GM21825 (cell line): ENCODE measurements at regions not wholly inside any gene's neighbourhood (a gene's known extent, or its start where the extent isn't known, plus 50 kb on each side); places are given as distances from the start of the nearest gene placed in this dataset.
A peak's percentile ranks its signal among the peaks of the same experiment; 100 is the strongest.
"Not testable (repeated sequence)": the region's sequence is repeated elsewhere in the genome, so short reads cannot be mapped to it uniquely, and the experiment has no call there.

Experiments used
- ATAC-seq: cut with Tn5 transposase; IDR thresholded peaks from one replicate; pipeline ENCODE4 v1.9.1; 2021; ENCODE audit warnings: mild to moderate bottlenecking, moderate library complexity; ENCODE audit not compliant: unreplicated experiment

DNA sequence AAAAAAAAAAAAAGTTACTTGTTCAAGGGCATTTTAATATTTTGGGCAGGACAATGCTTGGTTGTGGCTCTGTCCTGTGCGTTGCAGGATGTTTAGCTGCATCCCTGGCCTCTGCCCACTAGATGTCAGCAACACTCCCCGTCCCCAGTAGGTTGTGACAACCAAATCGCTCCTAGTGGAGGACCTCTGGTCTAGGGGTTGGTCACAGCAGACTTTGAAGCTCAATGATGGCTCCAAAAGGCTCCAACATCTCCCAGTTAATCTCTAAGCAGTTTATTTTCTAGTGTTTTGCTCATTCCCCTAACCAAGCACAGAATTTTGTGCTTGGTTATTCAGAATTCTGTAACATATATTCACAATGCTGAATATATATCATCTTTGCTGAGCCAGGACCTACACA is 67.0 kb downstream of the CHRNA1 start:
- ATAC-seq, result peak; percentile 87

DNA sequence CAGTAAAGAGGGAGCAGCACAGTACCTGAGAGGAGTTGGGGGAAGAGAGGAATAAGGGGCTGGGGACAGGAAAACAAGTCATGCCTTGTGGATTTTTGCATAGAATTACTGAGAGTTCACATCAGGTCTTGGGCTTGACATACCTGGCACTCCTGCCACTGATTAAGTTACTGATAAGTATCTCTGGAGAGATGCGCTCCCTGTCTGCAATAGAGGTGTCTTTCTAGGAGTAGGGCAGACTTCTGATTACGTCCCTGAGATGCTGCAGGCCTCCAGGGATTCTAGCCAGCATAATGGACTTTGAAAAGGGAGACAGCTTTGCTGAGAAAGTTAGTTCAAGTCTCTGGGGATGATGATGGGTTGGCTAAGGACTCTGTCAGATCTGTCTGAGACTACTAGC is 69.4 kb downstream of the CHRNA1 start:
- no peak for ATAC-seq

DNA sequence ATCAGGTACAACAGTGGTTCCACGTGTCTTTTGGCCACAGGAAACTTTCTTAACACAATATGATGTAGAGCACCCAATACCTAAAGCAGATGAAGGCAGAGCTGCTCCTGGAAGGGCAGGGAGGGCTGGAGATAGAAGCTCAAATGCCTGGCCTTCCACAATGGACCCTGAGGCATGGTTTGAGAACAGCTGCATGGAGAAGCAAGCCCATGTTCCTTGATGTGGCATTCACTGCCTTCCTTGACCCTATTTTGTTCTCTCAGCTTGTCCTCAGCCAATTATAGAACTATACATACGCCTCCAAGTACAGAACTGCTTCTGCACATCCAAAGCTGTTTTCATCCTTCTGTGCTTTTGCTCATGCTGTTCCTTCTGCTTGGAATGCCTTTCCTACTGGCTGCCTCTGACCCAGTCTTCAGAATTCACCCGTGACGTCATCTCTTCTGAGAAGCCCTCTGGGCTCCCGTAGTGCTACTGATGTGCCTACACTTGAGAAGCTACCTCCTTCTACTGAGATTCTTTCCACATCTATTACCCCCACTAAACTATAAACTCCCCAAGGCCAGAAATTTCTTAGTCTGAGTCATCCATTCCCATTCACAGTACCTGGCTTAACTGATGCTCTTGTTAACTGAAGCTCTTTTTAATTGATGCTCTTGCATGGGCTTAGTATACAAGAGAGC is 69.9 kb downstream of the CHRNA1 start:
- no peak for ATAC-seq

DNA sequence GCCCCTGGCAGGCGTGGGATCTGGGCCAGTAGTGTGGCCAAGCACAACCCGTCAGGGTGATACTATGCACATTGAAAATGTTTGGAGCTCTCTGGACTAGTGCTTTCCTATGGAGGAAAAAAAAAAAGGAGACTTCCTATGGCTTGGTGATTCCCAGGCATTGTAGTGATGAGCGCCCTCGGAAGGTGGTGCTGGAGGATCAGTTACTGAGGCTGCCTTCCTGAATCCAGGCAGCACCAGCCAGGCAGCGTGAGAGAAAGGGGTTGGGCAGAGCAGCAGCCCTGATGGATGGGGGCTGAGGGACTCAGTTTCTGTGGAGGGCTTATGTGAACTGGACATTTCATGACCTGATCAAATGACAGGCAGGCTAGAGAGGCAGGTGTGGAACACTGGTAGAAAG is 70.9 kb downstream of the CHRNA1 start:
- ATAC-seq, result no peak

DNA sequence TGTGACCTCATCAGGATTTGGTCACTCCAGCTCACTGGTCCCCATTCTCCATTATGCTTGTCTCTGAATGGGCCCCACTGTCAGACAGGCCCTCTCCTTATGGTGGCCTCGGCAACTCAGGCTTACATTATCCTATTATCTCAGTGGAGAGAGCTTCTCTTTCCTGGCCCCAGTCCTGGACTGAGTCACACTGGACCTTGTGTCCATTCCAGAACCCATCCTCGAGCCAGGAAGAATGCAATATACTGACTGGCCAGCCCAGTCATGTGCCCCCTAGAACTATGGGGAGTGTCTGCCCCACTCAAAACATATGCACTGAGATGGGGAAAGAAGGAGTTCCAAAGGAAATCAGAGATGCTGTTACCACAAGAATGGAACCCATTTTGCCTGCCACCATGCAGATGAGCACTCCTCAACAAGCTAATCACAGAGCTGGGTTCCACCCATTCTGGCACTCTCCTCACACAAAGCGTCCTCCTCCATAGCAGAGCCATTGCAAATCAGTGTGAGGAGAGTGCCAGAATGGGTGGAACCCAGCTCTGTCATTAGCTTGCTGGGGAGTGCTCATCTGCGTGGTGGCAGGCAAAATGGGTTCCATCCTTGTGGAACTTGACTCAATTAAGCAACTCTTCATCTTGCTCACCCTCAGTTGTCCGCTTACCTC is 71.9 kb downstream of the CHRNA1 start:
- ATAC-seq, result no peak

DNA sequence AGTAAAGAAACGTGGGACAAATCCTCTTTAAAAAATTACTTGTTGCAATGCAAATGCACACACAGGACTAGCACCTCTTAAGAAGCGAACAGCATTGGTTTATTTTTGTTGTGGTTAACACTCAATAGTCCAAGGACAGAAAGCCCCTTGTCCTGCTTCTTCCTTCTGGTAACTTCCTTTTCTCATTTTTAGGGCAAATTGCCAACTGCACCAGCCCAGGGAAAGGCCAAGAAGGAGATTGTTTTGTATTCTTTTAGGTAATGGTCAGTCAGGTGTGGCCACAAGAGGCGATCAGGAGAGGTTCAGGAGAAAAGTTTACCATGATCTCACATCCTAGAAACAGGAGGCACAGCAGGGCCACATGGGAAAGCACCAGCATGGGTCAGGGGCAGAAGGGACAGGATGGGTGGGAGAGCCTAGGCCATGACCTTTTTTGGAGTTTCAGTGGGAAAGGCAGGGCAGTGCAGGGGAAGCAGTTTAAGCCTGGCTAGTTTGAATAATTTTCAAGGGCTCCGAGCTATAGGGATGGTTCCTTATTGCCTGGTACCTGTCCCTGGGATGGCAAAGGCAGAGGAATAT is 73.0 kb downstream of the CHRNA1 start:
- no peak for ATAC-seq

DNA sequence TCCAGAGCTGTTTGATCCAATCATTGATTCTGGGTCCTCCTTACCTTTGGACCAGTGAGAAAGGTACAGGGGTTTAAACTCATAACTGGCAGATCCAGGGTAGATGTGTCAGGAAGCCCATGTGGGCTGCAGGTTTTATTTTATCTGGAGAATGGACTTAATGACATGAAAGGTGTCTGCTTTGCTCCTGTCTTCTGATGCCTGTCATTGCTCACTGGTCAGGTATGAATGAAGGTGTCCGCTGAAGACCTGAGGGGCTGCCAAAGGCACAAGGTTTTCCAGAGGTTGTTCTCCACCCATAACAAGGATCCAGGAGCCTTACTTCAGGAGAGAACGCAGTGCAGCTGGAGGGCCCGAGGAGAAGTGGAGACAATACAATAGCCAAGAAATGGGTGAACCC is 74.2 kb downstream of the CHRNA1 start:
- no peak for ATAC-seq

DNA sequence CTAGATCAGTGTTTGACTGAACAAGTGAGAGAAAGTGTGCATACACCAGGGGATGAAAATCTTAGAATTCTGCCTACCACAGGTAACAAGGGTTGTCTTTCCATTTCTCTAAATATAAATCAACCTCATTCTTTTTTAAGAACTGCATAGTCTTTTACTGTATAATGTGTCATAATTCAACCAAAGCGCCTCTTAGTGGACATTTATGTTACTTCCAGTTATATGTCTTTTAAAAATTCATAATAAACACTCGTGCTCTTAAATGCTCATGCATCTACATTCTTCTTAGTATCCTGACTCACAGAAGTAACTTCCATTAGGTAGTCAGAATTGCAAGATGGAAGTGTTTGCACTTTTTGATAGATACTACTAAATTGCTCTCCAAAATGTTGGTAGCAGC is 76.2 kb downstream of the CHRNA1 start:
- no peak for ATAC-seq

DNA sequence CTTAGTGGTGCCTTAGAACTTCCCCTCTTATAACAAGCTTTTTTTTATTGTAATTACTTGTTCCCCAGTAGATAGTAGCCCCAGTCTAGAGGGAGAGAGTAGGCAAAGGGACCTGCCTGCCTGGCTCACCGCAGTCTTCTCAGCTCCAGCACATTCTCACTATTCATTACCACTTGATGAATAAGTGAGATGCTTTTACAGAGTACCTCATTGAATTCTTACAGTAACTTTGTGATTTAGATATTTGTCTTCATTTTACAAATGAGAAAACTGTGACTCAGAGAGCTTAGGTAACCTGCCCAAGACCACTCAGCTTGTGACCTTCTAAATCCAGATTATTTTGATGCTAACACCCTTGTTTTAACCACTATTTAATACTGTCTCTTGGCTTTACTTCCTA is 77.8 kb downstream of the CHRNA1 start:
- ATAC-seq, result no peak

DNA sequence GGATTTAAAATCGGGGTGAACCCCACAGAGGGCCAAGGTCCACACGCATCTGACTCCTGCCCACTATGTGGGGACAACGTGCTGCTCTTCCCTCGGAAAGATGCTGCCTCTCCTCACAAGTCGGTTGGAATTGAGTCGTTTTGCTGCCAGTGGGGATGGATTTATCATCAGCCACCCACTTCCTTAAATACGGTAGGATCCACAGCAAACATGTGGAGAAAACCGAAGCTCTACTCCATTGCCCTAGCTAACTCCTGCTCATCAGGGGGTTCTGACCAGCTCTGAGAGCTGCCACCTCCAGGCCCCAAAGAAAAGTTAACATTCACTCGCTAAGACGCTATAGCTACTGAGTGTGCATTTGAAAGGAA is 80.9 kb downstream of the CHRNA1 start:
- ATAC-seq, result no peak

DNA sequence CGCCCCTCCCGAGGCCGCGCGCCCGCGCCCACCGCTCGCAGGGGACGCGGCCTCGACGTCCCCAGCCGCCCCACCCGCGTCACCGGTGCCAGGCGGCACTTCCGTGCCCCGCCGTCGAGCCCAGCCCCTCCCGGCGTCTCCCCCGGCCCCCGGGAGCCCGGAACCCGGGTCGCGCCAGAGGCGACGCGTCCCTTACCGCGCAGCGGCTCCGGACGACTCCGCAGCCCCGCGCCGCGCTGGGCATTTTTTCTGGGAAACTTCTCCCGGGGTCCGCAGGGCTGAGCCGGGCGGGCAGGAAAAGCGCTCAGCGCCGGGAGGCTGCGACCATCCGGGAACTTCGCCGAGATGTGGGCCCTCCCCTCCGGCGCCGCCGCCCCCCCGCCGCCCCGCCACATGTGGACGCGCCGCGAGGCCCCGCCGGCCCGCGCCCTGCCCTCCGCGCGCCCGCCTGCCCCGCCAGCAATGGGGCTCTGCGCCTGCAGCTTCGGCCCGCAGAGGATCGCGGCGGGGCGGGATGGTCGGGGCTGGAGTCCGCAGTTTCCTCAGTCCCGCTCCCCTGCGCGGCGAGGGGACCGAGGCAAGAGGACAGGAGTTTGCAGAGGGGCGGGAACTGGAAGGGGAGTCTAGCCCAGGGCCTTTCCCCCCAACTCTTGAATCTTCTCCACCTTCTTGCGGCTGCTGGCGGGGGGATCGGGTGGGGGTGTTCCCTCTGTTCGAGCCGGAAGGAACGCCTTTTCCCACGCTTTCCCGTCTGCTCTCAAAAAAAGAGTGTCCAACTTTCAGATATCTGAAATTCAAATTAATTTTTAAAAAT is 81.5 kb downstream of the CHRNA1 start:
- ATAC-seq, result peak; percentile 44

DNA sequence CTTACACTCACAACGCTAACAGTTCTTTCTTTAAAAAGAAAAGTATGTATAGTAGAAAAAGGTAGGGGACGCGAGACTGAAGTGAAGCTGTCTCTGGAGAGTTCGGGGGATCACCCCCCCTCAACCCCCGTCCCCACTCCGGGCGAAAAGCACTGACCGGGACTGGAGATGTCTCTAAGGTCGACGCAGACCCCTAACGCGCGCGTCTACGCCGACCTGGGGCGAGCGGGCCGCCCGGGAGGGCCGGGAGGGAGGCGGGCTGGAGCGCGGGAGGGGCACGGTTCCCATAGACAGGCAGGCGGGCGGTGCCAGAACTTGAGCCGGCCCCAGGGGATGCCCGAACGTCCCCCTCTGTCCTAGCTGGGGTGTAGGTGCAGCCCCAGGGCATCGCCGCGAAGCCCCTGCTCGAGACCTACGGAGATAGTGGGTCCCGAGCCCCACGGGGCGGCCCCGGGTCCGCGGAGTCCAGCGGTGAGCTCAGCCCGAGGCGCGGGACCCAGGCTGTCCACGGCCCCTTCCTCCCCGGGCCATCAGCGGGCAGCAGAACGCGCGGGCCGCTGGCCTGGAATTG is 82.2 kb downstream of the CHRNA1 start:
- peak; percentile 52 for ATAC-seq

DNA sequence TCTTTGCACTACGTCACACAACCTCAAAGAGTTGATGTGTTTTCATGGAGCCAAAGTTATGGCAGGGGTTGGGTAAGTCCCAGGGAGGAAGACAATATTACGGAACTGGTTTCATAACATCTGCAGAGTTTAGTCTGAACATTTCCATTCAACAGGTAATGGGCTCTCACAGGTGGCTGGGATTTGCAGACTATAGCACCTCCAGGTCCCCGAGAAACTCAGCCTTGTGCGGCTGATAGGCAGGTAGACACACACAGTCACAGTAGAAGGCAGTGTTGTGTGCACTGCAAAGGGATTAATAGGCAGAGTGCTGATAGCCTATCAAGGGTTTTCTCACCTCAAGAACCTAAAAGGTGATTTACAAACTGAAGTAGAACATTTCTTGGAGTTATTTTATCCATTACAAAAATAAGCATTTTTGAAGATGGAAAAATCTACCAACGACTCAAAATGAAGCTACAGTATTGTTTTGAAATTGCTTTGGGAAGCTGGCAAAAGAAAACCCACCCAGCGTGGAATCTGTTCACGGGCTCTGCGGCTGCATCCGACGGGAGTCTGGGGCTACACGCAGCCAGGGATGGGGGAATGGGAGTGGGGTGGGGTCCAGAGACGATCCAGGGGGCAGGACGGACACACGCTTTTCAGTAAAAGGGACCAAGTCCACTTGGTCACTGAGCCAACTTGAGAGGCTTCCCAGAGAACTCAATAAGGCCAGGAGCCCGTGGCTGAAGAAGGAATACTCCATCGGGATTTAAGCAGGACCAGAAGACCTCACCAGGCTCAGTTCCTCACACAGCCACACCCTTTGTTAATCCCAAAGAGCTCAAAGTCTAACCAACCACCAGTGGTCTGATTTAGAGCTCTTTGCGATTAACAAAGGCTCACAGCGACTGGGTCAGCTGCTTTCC is 82.9 kb downstream of the CHRNA1 start:
- peak; percentile 4 for ATAC-seq

DNA sequence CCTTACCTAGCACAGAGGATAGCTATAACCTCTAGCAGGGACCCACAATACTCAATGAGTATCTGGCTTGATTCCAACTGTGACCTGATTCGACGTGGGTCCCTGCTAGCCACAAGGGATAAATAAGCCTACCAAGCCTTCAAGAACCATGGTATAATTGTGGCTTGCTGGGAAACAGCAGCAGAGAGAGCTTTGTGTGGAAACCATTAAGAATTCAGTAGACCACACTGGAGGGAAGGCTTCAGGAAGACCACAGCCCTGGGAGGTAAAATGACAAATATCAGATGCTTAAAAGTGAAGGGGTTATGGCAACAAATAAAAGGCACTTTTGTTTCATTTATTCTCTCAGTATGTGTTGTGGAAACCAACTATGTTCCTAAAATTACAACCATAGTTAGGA is 82.6 kb upstream of the WIPF1 start:
- no peak for ATAC-seq

DNA sequence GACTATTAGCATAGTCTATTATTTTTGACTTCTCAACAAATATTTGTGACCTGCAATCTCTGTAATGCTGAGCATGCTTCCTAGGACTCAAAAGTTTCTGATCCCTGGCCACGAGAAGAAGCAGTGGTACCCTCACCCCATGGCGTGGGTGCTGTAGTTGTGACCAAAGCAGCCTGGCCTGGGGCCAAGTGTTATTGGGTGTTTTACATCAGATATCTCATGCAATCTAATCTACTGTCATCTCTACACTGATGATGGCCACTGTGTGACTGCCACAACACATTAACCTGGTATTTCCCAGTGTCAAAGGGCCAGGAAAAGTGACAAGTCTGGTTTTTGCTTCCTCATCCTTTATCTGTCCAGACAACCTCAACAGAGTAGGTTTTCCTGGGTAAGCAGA is 80.8 kb upstream of the WIPF1 start:
- no peak for ATAC-seq

DNA sequence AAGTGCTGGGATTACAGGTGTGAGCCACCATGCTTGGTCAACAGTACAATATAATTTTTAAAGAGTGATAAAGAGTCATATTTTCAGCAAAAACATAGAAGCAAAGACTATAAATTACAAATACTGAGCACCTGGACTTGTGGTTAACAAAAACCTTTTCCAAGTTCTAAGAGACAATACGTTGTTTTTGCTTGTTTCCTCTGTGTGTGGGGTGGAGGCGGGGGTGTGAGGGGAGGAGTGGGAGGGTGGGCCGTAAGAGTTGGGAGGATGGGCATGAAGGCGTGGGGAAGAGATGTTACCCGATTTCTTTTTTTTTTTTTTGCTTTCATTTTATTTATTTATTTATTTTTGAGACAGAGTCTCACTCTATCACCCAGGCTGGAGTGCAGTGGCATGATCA is 78.0 kb upstream of the WIPF1 start:
- no peak for ATAC-seq

DNA sequence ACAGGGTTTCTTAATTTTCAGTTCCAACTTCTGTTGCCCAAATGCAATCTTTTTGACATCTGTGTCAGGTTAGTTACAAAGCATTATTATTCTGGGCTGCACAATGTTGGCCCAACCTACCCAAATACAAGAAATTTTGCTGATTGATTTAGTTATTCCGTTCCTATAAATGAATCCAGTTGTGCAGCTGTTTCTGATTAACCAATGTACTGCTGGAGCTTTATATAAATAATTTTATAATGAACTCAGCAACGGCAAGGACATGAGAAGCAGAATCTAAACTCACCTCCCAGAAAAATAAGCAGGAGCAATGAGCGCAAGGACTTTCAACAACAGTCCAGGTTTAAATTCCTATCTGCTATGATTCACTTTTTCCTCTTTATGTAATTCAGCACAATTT is 76.3 kb upstream of the WIPF1 start:
- no peak for ATAC-seq

DNA sequence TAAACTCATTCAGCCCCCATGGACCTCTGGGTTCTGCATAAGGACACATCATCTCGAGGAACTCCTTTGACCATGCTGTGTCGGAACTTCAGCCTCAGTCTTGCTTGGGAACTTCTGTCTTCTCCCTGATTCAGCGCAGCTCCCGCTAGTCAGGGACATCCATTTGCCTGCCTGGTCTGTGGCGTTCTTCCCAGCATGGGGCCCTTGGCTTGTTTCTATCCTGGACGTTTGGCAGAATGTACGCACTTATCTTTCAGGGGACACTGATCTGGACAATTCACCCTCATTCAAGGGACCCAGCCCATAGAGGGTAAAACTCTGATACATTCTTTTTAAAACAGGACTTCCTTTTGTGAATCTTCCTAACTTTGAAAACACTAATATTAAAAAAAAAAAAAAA is 75.8 kb upstream of the WIPF1 start:
- ATAC-seq, result no peak

DNA sequence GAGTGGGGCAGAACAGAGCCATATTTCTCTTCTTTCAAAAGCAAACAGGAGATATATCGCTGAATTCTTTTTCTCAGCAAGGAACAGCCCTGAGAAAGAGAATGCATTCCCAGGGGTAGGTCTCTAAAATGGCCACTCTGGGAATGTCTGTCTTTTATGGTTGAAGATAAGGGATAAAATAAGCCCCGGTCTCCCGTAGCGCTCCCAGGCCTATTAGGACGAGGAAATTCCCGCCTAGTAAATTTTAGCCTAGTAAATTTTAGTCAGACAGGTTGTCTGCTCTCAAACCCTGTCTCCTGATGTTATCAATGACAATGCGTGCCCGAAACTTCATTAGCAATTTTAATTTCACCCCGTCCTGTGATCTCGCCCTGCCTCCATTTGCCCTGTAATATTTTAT is 73.9 kb upstream of the WIPF1 start:
- not testable (repeated sequence) for ATAC-seq

DNA sequence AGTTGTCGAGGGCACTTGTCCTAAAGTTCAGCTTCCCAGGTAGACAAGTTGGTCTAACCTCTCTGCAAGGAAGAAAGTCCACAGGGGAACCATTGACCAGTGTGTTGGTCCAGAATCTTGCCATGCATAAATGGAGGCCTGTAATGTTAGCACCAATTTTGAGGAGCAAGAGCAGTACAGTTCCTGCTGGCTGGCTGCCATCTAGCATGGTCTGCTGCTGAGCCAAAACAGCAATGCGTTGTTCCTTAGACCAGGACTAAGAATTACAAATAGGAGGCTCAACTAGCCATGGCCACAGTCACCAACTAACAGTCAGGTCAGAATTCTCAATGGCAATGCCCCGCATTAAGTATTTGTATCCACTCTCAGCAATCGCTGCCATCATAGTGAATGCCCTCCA is 72.8 kb upstream of the WIPF1 start:
- no peak for ATAC-seq
